AG09319 (cell line): ENCODE measurements at regions not wholly inside any gene's neighbourhood (a gene's known extent, or its start where the extent isn't known, plus 50 kb on each side); places are given as distances from the start of the nearest gene placed in this dataset.

ENCODE experiments used
- DNase-seq: peaks from one replicate; pipeline ENCODE4 v3.0.0-alpha.2; 2010; ENCODE audit warnings: low read depth; ENCODE audit errors: extremely low read depth
- CTCF ChIP-seq: IDR thresholded peaks from 2 replicates; pipeline ENCODE4 v1.5.1; 2011; ENCODE audit warnings: low read depth, mild to moderate bottlenecking, inconsistent platforms, low read length, moderate library complexity

GRCh38 chr12:90010089-90010488 is 301.5 kb upstream of the ATP2B1 start:
- no peak for DNase-seq

GRCh38 chr12:90008277-90008676 is 299.6 kb upstream of the ATP2B1 start:
- DNase-seq: no peak
- no peak for TF ChIP-seq CTCF

More at GRCh38 chr12:90010089-90010488, 301.5 kb upstream of the ATP2B1 start:
- peak; percentile 16 for TF ChIP-seq CTCF

- TF ChIP-seq CTCF: no peak
- DNase-seq: no peak
Observed at GRCh38 chr12:90004319-90005074, 295.9 kb upstream of the ATP2B1 start.

GRCh38 chr12:90003688-90004087 is 295.1 kb upstream of the ATP2B1 start:
- TF ChIP-seq CTCF: no peak

GRCh38 chr12:90000721-90001120 is 292.1 kb upstream of the ATP2B1 start:
- no peak for DNase-seq
- no peak for TF ChIP-seq CTCF

More at GRCh38 chr12:90003688-90004087, 295.1 kb upstream of the ATP2B1 start:
- DNase-seq: no peak

GRCh38 chr12:89999699-90000505 is 291.3 kb upstream of the ATP2B1 start:
- TF ChIP-seq CTCF: no peak
- DNase-seq: no peak

GRCh38 chr12:89995870-89996269 is 287.2 kb upstream of the ATP2B1 start:
- no peak for TF ChIP-seq CTCF
- DNase-seq: no peak
